ENCODE measurements at regions not wholly inside any gene's neighbourhood (a gene's known extent, or its start where the extent isn't known, plus 50 kb on each side); places are given as distances from the start of the nearest gene placed in this dataset.

DNA sequence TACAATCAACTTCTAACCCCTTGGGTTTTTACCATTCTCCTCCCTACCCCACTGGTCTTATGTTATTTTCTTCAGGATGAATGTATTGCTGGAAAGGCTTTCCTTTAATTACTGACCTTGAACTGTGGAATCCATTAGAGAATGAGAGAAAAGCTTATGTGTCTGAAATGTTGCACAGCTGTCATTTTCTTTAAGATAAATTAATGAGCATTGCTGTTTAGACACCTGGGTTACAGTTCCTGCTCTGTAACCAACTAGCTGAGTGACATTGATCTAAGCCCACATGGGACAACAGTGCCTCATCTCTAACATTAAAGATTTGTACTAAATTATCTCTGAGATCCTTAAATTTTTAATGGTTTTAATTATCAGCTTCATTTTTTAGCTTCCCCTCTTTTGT is 507.0 kb downstream of the TAF11L14 start:
- DNase-seq (ENCODE audit: low read depth, low spot score), result no peak
- in situ Hi-C loops (cut with HindIII; ENCODE audit: low sequenced_read_pairs), result no loop called here
- no peak overlapping the region for H3K4me3 ChIP-seq (ENCODE audit: low read depth, low read length)
- TF ChIP-seq, protein P1, sequence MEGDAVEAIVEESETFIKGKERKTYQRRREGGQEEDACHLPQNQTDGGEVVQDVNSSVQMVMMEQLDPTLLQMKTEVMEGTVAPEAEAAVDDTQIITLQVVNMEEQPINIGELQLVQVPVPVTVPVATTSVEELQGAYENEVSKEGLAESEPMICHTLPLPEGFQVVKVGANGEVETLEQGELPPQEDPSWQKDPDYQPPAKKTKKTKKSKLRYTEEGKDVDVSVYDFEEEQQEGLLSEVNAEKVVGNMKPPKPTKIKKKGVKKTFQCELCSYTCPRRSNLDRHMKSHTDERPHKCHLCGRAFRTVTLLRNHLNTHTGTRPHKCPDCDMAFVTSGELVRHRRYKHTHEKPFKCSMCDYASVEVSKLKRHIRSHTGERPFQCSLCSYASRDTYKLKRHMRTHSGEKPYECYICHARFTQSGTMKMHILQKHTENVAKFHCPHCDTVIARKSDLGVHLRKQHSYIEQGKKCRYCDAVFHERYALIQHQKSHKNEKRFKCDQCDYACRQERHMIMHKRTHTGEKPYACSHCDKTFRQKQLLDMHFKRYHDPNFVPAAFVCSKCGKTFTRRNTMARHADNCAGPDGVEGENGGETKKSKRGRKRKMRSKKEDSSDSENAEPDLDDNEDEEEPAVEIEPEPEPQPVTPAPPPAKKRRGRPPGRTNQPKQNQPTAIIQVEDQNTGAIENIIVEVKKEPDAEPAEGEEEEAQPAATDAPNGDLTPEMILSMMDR (IDR thresholded peaks at IDR 0.05; ENCODE audit: low read depth, low read length), result no peak

DNA sequence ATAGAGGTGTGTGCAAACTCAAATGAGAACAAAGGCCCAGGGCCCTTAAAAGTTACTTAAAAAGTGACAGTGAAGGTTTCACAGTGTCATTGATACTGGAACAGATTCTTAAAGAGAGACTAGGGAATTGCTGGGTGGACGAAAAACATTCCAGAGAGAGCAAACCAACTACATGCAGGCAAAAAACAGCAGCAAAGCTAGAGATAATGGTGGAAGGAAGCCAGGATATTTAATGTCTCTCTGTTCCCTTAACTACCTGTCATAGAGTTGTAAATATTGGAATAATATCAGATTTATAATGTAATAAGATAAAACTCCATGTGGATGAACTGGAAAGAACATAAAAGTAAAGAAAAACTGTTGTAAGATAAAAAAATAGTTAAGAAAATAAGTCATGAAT is 508.6 kb downstream of the TAF11L14 start:
- in situ Hi-C loops (cut with HindIII; ENCODE audit: low sequenced_read_pairs), result no loop called here
- no peak overlapping the region for H3K4me3 ChIP-seq (ENCODE audit: low read depth, low read length)
- no peak for DNase-seq (ENCODE audit: low read depth, low spot score)
- TF ChIP-seq, protein P1 (IDR thresholded peaks at IDR 0.05; ENCODE audit: low read depth, low read length), result no peak

DNA sequence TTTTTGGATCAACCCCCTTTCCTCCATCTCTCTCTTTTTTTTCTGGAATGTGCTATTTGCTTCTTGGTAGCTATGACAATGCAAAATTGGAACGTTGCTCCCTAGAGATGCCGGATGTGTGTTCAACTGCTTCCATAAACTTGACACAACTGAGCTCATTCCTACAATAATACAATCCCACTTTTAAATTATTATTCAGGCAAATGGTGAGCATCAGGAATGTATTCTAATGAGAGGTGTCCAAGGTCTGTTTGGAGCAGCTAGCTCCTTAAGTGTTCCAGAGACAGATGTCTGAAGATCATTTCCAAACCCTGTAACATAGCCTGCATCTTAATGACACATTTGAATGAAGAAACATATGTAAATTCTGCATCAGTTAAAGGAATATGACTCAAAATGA is 518.4 kb downstream of the TAF11L14 start:
- in situ Hi-C loops (cut with HindIII; ENCODE audit: low sequenced_read_pairs), result no loop called here
- DNase-seq (ENCODE audit: low read depth, low spot score), result no peak
- H3K4me3 ChIP-seq (ENCODE audit: low read depth, low read length), result no peak overlapping the region
- TF ChIP-seq, protein P1 (IDR thresholded peaks at IDR 0.05; ENCODE audit: low read depth, low read length), result no peak

DNA sequence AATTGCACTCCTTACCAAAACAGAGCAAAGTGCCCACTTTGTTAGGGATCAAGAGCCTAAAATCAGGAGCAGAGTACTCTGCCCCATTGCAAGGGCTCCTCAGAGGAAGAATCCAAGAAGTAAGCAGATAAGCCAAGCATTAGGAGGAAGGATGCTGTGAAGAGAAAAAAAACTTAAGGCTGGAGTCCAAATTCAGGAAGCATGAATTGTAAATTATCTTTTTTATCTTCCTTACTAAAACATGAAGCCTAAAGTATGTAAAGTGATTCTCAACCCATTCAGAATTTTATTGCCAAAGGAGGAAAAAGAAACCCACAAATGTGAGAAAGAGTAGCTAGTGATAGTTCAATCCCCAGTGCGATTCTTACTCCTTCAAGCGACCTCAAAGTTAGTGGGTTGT is 523.9 kb downstream of the TAF11L14 start:
- TF ChIP-seq, protein P1 (IDR thresholded peaks at IDR 0.05; ENCODE audit: low read depth, low read length), result no peak
- no peak overlapping the region for H3K4me3 ChIP-seq (ENCODE audit: low read depth, low read length)
- DNase-seq (ENCODE audit: low read depth, low spot score), result no peak
- in situ Hi-C loops (cut with HindIII; ENCODE audit: low sequenced_read_pairs), result no loop called here

DNA sequence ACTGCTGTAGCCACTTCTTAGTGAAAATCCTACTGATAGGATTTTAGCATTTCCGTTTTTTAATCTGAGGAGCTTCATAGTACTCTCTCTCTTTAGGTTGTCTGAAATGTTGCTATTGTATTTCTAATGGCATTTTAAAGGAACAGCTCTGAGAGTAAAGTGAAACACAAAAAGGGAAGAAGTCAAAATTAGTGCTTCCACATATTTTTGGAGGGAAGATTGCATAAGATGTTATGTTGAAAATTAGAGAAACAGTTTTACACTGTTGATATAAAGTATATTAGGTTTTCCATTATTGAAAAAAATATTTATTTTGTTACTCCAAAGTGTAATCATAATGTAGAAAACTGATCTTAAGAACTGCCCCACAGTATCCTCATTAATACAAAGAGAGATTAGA is 525.1 kb downstream of the TAF11L14 start:
- TF ChIP-seq, protein P1 (IDR thresholded peaks at IDR 0.05; ENCODE audit: low read depth, low read length), result no peak
- no peak for DNase-seq (ENCODE audit: low read depth, low spot score)
- in situ Hi-C loops (cut with HindIII; ENCODE audit: low sequenced_read_pairs), result no loop called here
- no peak overlapping the region for H3K4me3 ChIP-seq (ENCODE audit: low read depth, low read length)

DNA sequence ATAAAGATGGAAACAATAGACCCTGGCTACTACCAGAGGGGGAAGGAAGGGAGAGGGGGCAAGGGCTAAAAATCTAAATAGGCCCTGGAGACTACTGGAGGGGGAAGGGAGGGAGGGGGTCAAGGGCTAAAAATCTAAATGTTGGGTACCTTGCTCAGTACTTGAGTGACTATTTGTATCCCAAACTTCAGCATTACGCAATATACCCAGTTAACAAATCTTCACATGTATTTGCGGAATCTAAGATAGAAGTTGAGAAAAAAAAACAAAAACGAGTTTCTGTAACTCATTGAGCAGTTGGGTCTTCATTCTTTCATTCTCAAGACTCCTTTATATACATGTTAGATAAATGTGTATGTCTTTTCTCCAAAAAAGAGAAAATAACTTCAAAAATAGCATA is 537.4 kb downstream of the TAF11L14 start:
- in situ Hi-C loops (cut with HindIII; ENCODE audit: low sequenced_read_pairs), result no loop called here
- TF ChIP-seq, protein P1 (IDR thresholded peaks at IDR 0.05; ENCODE audit: low read depth, low read length), result no peak
- H3K4me3 ChIP-seq (ENCODE audit: low read depth, low read length), result no peak overlapping the region
- no peak for DNase-seq (ENCODE audit: low read depth, low spot score)

DNA sequence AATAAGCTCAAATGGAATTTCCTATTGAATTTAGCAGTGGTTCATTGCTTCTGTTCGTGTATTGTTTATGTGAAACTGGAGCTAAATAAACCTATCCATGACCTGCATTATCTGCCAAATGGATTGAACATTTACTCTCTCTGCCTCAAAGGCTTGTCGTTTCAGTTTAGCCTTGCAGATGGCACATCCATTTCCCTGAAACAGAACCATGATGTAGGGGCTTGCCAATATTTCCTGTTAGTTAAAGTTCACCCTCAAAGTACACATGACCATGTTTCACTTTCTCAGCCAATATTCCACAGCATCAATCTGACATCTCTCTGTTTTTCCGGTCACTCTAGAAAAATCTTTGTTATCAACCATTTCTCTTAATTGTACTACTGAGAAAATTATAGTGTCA is 545.3 kb downstream of the TAF11L14 start:
- H3K4me3 ChIP-seq (ENCODE audit: low read depth, low read length), result no peak overlapping the region
- TF ChIP-seq, protein P1 (IDR thresholded peaks at IDR 0.05; ENCODE audit: low read depth, low read length), result no peak
- in situ Hi-C loops (cut with HindIII; ENCODE audit: low sequenced_read_pairs), result no loop called here

More for the DNA sequence above, 545.3 kb downstream of the TAF11L14 start:
- no peak for DNase-seq (ENCODE audit: low read depth, low spot score)

Data from astrocyte of the spinal cord (primary cell).